ENCODE measurements at regions not wholly inside any gene's neighbourhood (a gene's known extent, or its start where the extent isn't known, plus 50 kb on each side); places are given as distances from the start of the nearest gene placed in this dataset.

GRCh38 chr17:74113326-74113725 is 90.2 kb upstream of the RPL38 start:
- DNase-seq (ENCODE audit: extremely low spot score) = no peak
- TF ChIP-seq CTCF (IDR thresholded peaks at IDR 0.05; ENCODE audit: control extremely low read depth, extremely low read depth, low read depth, missing control alignments) = no peak
- ChIA-PET CTCF (no interaction called here), POLR2A (no interaction called here)

GRCh38 chr17:74113952-74114351 is 89.5 kb upstream of the RPL38 start:
- ChIA-PET CTCF (interaction anchor here (1.1 kb wide), 1 partner anchor 24 kb away, joined by 3 read pairs; no protein-coding TSS in a partner anchor), POLR2A (no interaction called here)
- no peak for DNase-seq (ENCODE audit: extremely low spot score)
- no peak for TF ChIP-seq CTCF (IDR thresholded peaks at IDR 0.05; ENCODE audit: control extremely low read depth, extremely low read depth, low read depth, missing control alignments)

GRCh38 chr17:74114881-74115470 is 88.5 kb upstream of the RPL38 start:
- DNase-seq (ENCODE audit: extremely low spot score) = no peak
- ChIA-PET POLR2A (no interaction called here), CTCF (interaction anchor here (1.1 kb wide), 1 partner anchor 25 kb away, joined by 3 read pairs; no protein-coding TSS in a partner anchor)
- no peak for TF ChIP-seq CTCF (IDR thresholded peaks at IDR 0.05; ENCODE audit: control extremely low read depth, extremely low read depth, low read depth, missing control alignments)

GRCh38 chr17:74115586-74115985 is 87.9 kb upstream of the RPL38 start:
- ChIA-PET POLR2A (no interaction called here), CTCF (no interaction called here)
- no peak for DNase-seq (ENCODE audit: extremely low spot score)
- no peak for TF ChIP-seq CTCF (IDR thresholded peaks at IDR 0.05; ENCODE audit: control extremely low read depth, extremely low read depth, low read depth, missing control alignments)

GRCh38 chr17:74116087-74116717 is 87.3 kb upstream of the RPL38 start:
- TF ChIP-seq CTCF (IDR thresholded peaks at IDR 0.05; ENCODE audit: control extremely low read depth, extremely low read depth, low read depth, missing control alignments) = no peak
- ChIA-PET CTCF (no interaction called here), POLR2A (no interaction called here)
- no peak for DNase-seq (ENCODE audit: extremely low spot score)

GRCh38 chr17:74117087-74117698 is 86.3 kb upstream of the RPL38 start:
- no peak for TF ChIP-seq CTCF (IDR thresholded peaks at IDR 0.05; ENCODE audit: control extremely low read depth, extremely low read depth, low read depth, missing control alignments)
- ChIA-PET CTCF (no interaction called here), POLR2A (no interaction called here)
- no peak for DNase-seq (ENCODE audit: extremely low spot score)

Data from GM10248 (cell line).